ENCODE measurements at regions not wholly inside any gene's neighbourhood (a gene's known extent, or its start where the extent isn't known, plus 50 kb on each side); places are given as distances from the start of the nearest gene placed in this dataset.
A peak's percentile ranks its signal among the peaks of the same experiment; 100 is the strongest.
"Not testable (repeated sequence)": the region's sequence is repeated elsewhere in the genome, so short reads cannot be mapped to it uniquely, and the experiment has no call there.

DNA sequence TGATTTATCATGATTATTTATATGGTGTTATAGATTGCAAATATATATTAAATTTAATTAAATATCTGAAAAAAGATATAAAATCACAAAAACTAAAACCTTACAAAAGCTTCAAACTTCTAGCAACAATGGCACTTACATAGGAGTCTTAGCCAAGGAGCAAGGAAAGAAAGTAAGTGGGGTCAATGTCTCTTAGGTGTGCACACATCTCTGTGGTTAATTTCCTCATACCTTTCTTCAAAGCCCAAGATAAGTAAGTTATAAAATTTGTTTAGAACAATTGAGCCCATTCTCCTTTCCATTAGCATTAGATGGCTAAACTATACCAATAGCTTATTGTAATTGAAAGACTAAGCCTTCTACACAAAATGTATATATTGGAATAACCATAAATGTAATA is 161.6 kb upstream of the PDE4D start:
- Histone ChIP-seq H3K27ac (no peak overlapping the region), H3K4me3 (no peak overlapping the region), H3K4me1 (replicated peaks in 1 of 2) (peaks cover 0 to 4% of the 10 kb centered on the region in 2 donors)
- ATAC-seq (replicated peaks in 6 of 8) = no peak
- in situ Hi-C loops (cut with MboI; ENCODE audit: low pct_unique_long_range_greater_than_20kb in 2 of 9, low sequenced_read_pairs in 9 of 9, unreplicated experiment in 9 of 9) = no loop called here

DNA sequence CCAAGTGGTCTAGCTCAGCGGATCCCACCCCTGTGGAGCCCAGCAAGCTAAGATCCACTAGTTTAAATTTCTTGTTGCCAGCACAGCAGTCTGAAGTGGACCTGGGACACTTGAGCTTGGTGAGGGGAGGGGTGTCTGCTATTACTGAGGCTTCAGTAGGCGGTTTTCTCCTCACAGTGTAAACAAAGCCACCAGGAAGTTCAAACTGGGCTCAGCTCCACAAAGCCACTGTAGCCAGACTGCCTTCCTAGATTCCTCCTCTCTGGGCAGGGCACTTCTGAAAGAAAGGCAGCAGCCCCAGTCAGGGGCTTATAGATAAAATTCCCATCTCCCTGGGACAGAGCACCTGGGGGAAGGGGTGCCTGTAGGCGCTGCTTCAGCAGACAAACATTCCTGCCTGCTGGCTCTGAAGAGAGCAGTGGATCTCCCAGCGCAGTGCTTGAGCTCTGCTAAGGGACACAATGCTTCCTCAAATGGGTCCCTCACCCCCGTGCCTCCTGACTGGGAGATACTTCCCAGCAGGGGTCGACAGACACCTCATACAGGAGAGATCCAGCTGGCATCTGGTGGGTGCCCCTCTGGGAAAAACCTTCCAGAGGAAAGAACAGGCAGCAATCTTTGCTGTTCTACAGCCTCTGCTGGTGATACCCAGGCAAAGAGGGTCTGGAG is 148.6 kb upstream of the PDE4D start:
- in situ Hi-C loops (cut with MboI; ENCODE audit: low pct_unique_long_range_greater_than_20kb in 2 of 9, low sequenced_read_pairs in 9 of 9, unreplicated experiment in 9 of 9); ATAC-seq (replicated peaks in 6 of 8): not testable (repeated sequence)
- WGBS, 10 experiments = 0 to 100% (median 75%) methylated on average over 1 to 3 of the region's 6 CpGs; no CpG with 5 or more reads in 3 of the 10 experiments

GRCh38 chr5:60041508-60041907 is 148.0 kb upstream of the PDE4D start:
- H3K27ac ChIP-seq; H3K4me1 ChIP-seq (replicated peaks in 1 of 2); ATAC-seq (replicated peaks in 6 of 8); H3K4me3 ChIP-seq; in situ Hi-C loops (cut with MboI; ENCODE audit: low pct_unique_long_range_greater_than_20kb in 2 of 9, low sequenced_read_pairs in 9 of 9, unreplicated experiment in 9 of 9): not testable (repeated sequence)
- 0 to 95% (median 42%) methylated on average over 1 to 5 of the region's 8 CpGs; no CpG with 5 or more reads in 4 of the 10 experiments for WGBS, 10 experiments

More for the DNA sequence above, 148.6 kb upstream of the PDE4D start:
- not testable (repeated sequence) for H3K27ac ChIP-seq; H3K4me1 ChIP-seq (replicated peaks in 1 of 2); H3K4me3 ChIP-seq

DNA sequence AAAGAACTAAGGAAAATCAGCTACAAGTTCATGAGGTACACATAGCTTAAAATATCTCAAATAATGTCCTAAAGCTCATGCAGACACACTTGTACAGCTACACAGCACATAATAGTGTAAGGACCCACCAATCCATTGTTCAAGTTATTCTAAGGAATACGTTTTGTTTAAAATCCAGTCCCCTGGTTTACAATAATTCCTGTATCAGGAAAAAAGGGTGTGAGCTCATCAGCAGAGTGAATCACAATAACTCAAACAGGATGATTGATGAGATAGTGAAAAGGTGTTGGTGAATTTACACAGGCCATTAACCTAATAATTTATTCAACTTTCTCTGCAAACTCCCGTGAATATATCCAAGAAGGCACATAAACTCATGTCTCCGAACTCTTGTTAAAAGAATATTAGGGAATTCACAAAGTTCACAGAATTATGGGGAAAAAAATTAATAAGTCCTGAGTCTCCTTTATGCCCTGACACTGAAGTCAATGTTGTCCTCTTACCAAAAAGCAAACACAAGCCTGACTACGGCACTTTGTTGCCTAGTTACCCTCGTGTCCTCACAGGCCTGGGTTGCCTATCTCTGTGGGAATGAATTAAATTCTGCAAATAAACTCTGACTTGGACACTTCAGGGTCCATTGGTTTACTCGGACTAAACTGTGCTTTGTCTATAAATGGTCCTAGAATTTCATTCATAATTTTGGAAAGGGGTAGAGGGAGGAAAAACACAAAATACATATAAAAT is 142.8 kb upstream of the PDE4D start:
- in situ Hi-C loops (cut with MboI; ENCODE audit: low pct_unique_long_range_greater_than_20kb in 2 of 9, low sequenced_read_pairs in 9 of 9, unreplicated experiment in 9 of 9) = no loop called here
- peaks cover 4 to 6% of the 10 kb centered on the region in 2 donors for H3K4me1 ChIP-seq (replicated peaks in 1 of 2)
- H3K4me3 ChIP-seq = no peak overlapping the region
- WGBS, 10 experiments = 5 to 65% (median 44%) methylated on average over 1 to 6 of the region's 6 CpGs; no CpG with 5 or more reads in 1 of the 10 experiments
- ATAC-seq (replicated peaks in 6 of 8) = peak in 5 of 8 experiments; percentile 64 to 99 (median 74)
- no peak overlapping the region for H3K27ac ChIP-seq

- Histone ChIP-seq H3K27ac (no peak overlapping the region), H3K4me3 (no peak overlapping the region), H3K4me1 (replicated peaks in 1 of 2) (no peaks in the 10 kb centered on the region)
- in situ Hi-C loops (cut with MboI; ENCODE audit: low pct_unique_long_range_greater_than_20kb in 2 of 9, low sequenced_read_pairs in 9 of 9, unreplicated experiment in 9 of 9) = no loop called here
- WGBS, 10 experiments = 0 to 100% (median 76%) methylated on average over 1 to 2 of the region's 2 CpGs; no CpG with 5 or more reads in 1 of the 10 experiments
- peak in 3 of 8 experiments; percentile 41 to 97 (median 92) for ATAC-seq (replicated peaks in 6 of 8)
Measured at GRCh38 chr5:60026161-60026560, 132.6 kb upstream of the PDE4D start.

GRCh38 chr5:60024104-60024503 is 130.6 kb upstream of the PDE4D start:
- no peak for ATAC-seq (replicated peaks in 6 of 8)

GRCh38 chr5:60023255-60023654 is 129.7 kb upstream of the PDE4D start:
- no peaks in the 10 kb centered on the region for H3K4me1 ChIP-seq (replicated peaks in 1 of 2)
- no peak for ATAC-seq (replicated peaks in 6 of 8)
- no peak overlapping the region for H3K27ac ChIP-seq
- in situ Hi-C loops (cut with MboI; ENCODE audit: low pct_unique_long_range_greater_than_20kb in 2 of 9, low sequenced_read_pairs in 9 of 9, unreplicated experiment in 9 of 9) = no loop called here
- no peak overlapping the region for H3K4me3 ChIP-seq

More at GRCh38 chr5:60024104-60024503, 130.6 kb upstream of the PDE4D start:
- in situ Hi-C loops (cut with MboI; ENCODE audit: low pct_unique_long_range_greater_than_20kb in 2 of 9, low sequenced_read_pairs in 9 of 9, unreplicated experiment in 9 of 9) = no loop called here
- Histone ChIP-seq H3K27ac (no peak overlapping the region), H3K4me3 (no peak overlapping the region), H3K4me1 (replicated peaks in 1 of 2) (no peaks in the 10 kb centered on the region)

GRCh38 chr5:60020457-60020856 is 126.9 kb upstream of the PDE4D start:
- H3K4me1 ChIP-seq (replicated peaks in 1 of 2) = no peaks in the 10 kb centered on the region
- ATAC-seq (replicated peaks in 6 of 8) = peak in 2 of 8 experiments; percentile 81 to 91
- H3K4me3 ChIP-seq = no peak overlapping the region
- in situ Hi-C loops (cut with MboI; ENCODE audit: low pct_unique_long_range_greater_than_20kb in 2 of 9, low sequenced_read_pairs in 9 of 9, unreplicated experiment in 9 of 9) = no loop called here
- H3K27ac ChIP-seq = no peak overlapping the region

DNA sequence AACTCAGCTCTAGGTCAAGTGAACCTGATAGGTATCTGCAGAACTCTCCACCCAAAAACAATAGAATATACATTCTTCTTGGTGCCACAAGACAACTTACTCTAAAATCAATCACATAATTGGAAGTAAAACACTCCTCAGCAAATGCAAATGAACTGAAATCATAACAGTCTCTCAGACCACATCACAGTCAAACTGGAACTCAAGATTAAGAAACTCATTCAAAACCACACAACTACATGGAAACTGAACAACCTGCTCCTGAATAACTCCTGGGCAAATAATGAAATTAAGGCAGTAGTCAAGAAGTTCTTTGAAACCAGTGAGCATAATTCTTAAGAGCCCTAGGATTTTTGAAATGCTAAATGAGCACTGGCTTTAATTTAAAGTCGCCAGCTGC is 125.4 kb upstream of the PDE4D start:
- H3K4me3 ChIP-seq; H3K27ac ChIP-seq; H3K4me1 ChIP-seq (replicated peaks in 1 of 2); ATAC-seq (replicated peaks in 6 of 8); in situ Hi-C loops (cut with MboI; ENCODE audit: low pct_unique_long_range_greater_than_20kb in 2 of 9, low sequenced_read_pairs in 9 of 9, unreplicated experiment in 9 of 9): not testable (repeated sequence)
- WGBS, 10 experiments = 0 to 100% (median 80%) methylated on average over 1 of the region's 1 CpG; no CpG with 5 or more reads in 5 of the 10 experiments

- Histone ChIP-seq H3K4me1 (replicated peaks in 1 of 2) (no peaks in the 10 kb centered on the region), H3K27ac (no peak overlapping the region), H3K4me3 (no peak overlapping the region)
- in situ Hi-C loops (cut with MboI; ENCODE audit: low pct_unique_long_range_greater_than_20kb in 2 of 9, low sequenced_read_pairs in 9 of 9, unreplicated experiment in 9 of 9) = no loop called here
- ATAC-seq (replicated peaks in 6 of 8) = no peak
Measured at GRCh38 chr5:60018091-60018490, 124.6 kb upstream of the PDE4D start.

- H3K27ac ChIP-seq = no peak overlapping the region
- 0 to 100% (median 67%) methylated on average over 1 to 2 of the region's 2 CpGs; no CpG with 5 or more reads in 2 of the 10 experiments for whole genome bisulfite sequencing, 10 experiments
- in situ Hi-C loops (cut with MboI; ENCODE audit: low pct_unique_long_range_greater_than_20kb in 2 of 9, low sequenced_read_pairs in 9 of 9, unreplicated experiment in 9 of 9) = no loop called here
- peaks cover 9 to 11% of the 10 kb centered on the region in 2 donors for H3K4me1 ChIP-seq (replicated peaks in 1 of 2)
- H3K4me3 ChIP-seq = no peak overlapping the region
- no peak for ATAC-seq (replicated peaks in 6 of 8)
Measured at GRCh38 chr5:60014331-60014730, 120.8 kb upstream of the PDE4D start.

DNA sequence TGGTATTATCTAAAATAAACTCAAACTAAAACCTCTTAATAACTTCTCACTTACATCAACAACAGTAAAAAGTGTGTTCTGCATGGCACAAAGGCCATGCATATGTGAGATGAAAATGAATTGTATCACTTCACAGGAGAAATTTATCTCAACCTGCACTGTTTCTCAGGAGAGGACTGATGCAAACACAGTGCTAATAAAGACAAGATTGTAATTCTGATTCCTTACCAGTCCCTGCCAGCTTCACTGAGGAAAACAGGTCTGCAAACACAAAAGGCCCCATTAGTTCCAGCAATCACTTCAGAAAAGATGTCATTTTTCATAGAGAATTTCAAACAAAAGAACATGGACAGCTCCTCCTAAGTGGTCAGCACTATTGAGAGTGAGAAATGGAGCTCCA is 117.3 kb upstream of the PDE4D start:
- ATAC-seq (replicated peaks in 6 of 8) = peak in 5 of 8 experiments; percentile 36 to 63 (median 52)
- in situ Hi-C loops (cut with MboI; ENCODE audit: low pct_unique_long_range_greater_than_20kb in 2 of 9, low sequenced_read_pairs in 9 of 9, unreplicated experiment in 9 of 9) = no loop called here
- H3K4me1 ChIP-seq (replicated peaks in 1 of 2) = peaks cover 9 to 11% of the 10 kb centered on the region in 2 donors
- no peak overlapping the region for H3K27ac ChIP-seq
- no peak overlapping the region for H3K4me3 ChIP-seq

DNA sequence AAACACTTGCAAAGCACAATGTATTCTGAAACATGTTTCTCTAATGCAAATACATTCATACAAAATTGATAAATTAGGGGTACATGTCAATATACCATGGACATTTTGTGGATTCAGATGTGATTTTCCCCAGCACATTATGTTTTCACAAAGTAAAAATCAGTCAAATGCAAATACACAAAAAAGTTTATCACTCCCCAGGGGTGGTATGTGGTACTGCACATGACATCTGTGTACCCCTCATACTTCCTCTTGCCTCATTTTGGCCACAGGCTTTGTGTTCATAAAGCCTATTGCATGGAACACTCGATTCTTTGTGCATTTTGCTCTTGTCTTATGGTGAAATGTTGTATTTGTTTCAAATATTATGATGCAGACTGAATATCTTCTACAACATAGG is 116.8 kb upstream of the PDE4D start:
- Histone ChIP-seq H3K27ac (no peak overlapping the region), H3K4me1 (replicated peaks in 1 of 2) (peaks cover 9 to 11% of the 10 kb centered on the region in 2 donors), H3K4me3 (no peak overlapping the region)
- ATAC-seq (replicated peaks in 6 of 8) = no peak
- 0 to 100% (median 50%) methylated on average over 1 of the region's 1 CpG; no CpG with 5 or more reads in 1 of the 10 experiments for WGBS, 10 experiments
- in situ Hi-C loops (cut with MboI; ENCODE audit: low pct_unique_long_range_greater_than_20kb in 2 of 9, low sequenced_read_pairs in 9 of 9, unreplicated experiment in 9 of 9) = no loop called here

DNA sequence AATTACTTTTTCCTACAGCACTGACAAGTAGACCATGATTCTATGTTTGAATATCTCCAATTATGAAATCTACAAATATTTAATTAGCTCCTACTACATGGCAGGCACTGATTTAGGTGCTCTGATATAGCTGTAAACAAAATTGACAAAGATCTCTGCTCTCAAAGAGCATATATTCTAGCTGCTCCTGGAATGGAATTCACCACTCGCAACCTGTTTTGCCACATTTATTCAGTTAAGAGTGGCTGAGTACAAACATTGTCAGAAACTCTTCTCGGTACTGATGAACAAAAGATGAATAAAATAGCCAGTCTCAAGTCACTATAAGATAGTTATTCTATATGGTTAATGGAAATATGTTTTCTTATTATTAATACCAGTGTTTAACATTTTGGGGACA is 114.2 kb upstream of the PDE4D start:
- H3K4me3 ChIP-seq = no peak overlapping the region
- 0 to 100% (median 89%) methylated on average over 1 to 2 of the region's 2 CpGs; no CpG with 5 or more reads in 4 of the 10 experiments for WGBS, 10 experiments
- ATAC-seq (replicated peaks in 6 of 8) = no peak
- no peak overlapping the region for H3K27ac ChIP-seq
- peaks cover 9 to 11% of the 10 kb centered on the region in 2 donors for H3K4me1 ChIP-seq (replicated peaks in 1 of 2)
- in situ Hi-C loops (cut with MboI; ENCODE audit: low pct_unique_long_range_greater_than_20kb in 2 of 9, low sequenced_read_pairs in 9 of 9, unreplicated experiment in 9 of 9) = no loop called here
